ENCODE measurements at regions not wholly inside any gene's neighbourhood (a gene's known extent, or its start where the extent isn't known, plus 50 kb on each side); places are given as distances from the start of the nearest gene placed in this dataset.

DNA sequence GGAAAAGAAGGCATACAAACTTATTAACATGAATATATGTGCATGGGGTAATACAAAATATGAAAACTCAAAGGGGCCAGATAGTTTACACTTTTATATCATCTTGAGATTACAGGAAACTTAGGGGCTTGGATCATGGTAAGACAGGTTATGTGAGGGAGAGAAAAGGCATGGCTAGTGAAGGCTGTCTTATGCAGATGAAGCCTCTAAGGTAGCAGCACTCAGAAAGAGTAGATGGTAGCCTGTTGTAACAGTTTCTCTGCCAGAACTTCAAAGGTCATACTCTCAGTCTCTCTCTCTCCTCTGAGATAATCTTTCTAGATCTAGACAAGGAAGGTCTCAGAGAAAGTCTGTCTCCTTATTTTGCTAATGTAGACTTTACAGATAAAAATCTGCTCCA lies 57.2 kb upstream of the FGF10 start:
- no peak for TF ChIP-seq CTCF (IDR thresholded peaks at IDR 0.05; ENCODE audit: borderline replicate concordance, extremely low read depth, low read length, poor library complexity, severe bottlenecking)
- no peak for TF ChIP-seq EZH2 (IDR thresholded peaks at IDR 0.05; ENCODE audit: borderline replicate concordance, low read depth, low read length, severe bottlenecking)
